NCI-H1930 (cell line): ENCODE measurements at regions not wholly inside any gene's neighbourhood (a gene's known extent, or its start where the extent isn't known, plus 50 kb on each side); places are given as distances from the start of the nearest gene placed in this dataset.

ENCODE experiments used
- DNase-seq, 2 experiments: peaks; one replicate each; lab custom pipeline; 2025; lab: John Stamatoyannopoulos, UW

- DNase-seq = no peak
These were observed 391.9 kb downstream of the LMO4 start for GRCh38 chr1:87720561-87720960.

GRCh38 chr1:87723193-87723592, 394.5 kb downstream of the LMO4 start:
- no peak for DNase-seq

GRCh38 chr1:87728169-87728568, 399.5 kb downstream of the LMO4 start:
- DNase-seq = no peak

GRCh38 chr1:87730274-87731216, 401.9 kb downstream of the LMO4 start:
- DNase-seq = no peak

GRCh38 chr1:87733386-87733785, 404.7 kb downstream of the LMO4 start:
- DNase-seq = no peak

GRCh38 chr1:87735750-87736149, 407.1 kb downstream of the LMO4 start:
- no peak for DNase-seq

GRCh38 chr1:87739141-87739540, 410.5 kb downstream of the LMO4 start:
- no peak for DNase-seq

GRCh38 chr1:87739704-87740103, 411.0 kb downstream of the LMO4 start:
- no peak for DNase-seq

- DNase-seq = no peak
These were observed 414.6 kb downstream of the LMO4 start for GRCh38 chr1:87743256-87743655.

- no peak for DNase-seq
These were observed 415.4 kb downstream of the LMO4 start for GRCh38 chr1:87744056-87744455.

GRCh38 chr1:87744763-87745162, 416.1 kb downstream of the LMO4 start:
- DNase-seq = no peak

- no peak for DNase-seq
These were observed 424.7 kb downstream of the LMO4 start for GRCh38 chr1:87753366-87753765.

GRCh38 chr1:87754139-87754538, 425.5 kb downstream of the LMO4 start:
- DNase-seq = no peak

GRCh38 chr1:87757676-87758075, 429.0 kb downstream of the LMO4 start:
- no peak for DNase-seq

- DNase-seq = no peak
These were observed 430.9 kb downstream of the LMO4 start for GRCh38 chr1:87759421-87760087.

- DNase-seq = no peak
These were observed 431.5 kb downstream of the LMO4 start for GRCh38 chr1:87760155-87760554.

GRCh38 chr1:87760654-87761053, 432.0 kb downstream of the LMO4 start:
- DNase-seq = no peak

GRCh38 chr1:87763483-87763882, 434.8 kb downstream of the LMO4 start:
- no peak for DNase-seq

- no peak for DNase-seq
These were observed 436.5 kb downstream of the LMO4 start for GRCh38 chr1:87765057-87765680.

GRCh38 chr1:87765681-87766070, 437.0 kb downstream of the LMO4 start:
- DNase-seq = no peak

GRCh38 chr1:87766737-87767136, 438.1 kb downstream of the LMO4 start:
- DNase-seq = no peak

GRCh38 chr1:87778896-87779295, 450.2 kb downstream of the LMO4 start:
- DNase-seq = no peak

- no peak for DNase-seq
These were observed 452.9 kb downstream of the LMO4 start for GRCh38 chr1:87781554-87781953.
